ENCODE measurements at regions not wholly inside any gene's neighbourhood (a gene's known extent, or its start where the extent isn't known, plus 50 kb on each side); places are given as distances from the start of the nearest gene placed in this dataset.

DNA sequence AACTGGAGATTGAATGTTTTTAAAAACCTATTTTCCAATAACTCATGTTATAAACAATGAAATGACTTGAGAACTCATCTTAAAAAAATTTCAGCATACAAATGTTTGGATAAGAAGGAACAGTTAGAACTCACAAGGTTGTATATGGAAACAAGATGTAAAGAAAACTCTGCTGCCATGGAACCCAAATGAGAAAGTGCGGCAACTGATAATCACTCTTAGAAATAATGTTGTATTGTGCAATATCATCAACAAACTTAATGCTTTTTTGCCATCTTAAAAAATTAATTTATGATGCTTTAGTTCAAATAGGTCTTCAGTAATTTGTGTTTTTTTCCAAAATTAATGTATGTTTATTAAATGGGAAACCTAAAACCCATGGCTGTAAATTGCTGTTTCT, 461.1 kb upstream of the NCAM2 start:
- 88 to 94% methylated on average over 1 of the region's 1 CpG for WGBS, 2 donors
- H3K4me1 ChIP-seq = no peaks in the 10 kb centered on the region
- H3K36me3 ChIP-seq = no peaks in the 10 kb centered on the region
- H3K27me3 ChIP-seq = no peaks in the 10 kb centered on the region
- ATAC-seq (ENCODE audit: low FRiP score in 2 of 2) (no peak), DNase-seq (no peak)
- no peak overlapping the region for H3K27ac ChIP-seq
- H3K9me3 ChIP-seq = no peaks in the 10 kb centered on the region
- no peak overlapping the region for H3K4me3 ChIP-seq
- no peak for TF ChIP-seq EP300 (IDR thresholded peaks at IDR 0.05)
- TF ChIP-seq POLR2AphosphoS5 (IDR thresholded peaks at IDR 0.05) = no peak
- no peak for TF ChIP-seq POLR2A (IDR thresholded peaks at IDR 0.05)
- TF ChIP-seq, protein P1, sequence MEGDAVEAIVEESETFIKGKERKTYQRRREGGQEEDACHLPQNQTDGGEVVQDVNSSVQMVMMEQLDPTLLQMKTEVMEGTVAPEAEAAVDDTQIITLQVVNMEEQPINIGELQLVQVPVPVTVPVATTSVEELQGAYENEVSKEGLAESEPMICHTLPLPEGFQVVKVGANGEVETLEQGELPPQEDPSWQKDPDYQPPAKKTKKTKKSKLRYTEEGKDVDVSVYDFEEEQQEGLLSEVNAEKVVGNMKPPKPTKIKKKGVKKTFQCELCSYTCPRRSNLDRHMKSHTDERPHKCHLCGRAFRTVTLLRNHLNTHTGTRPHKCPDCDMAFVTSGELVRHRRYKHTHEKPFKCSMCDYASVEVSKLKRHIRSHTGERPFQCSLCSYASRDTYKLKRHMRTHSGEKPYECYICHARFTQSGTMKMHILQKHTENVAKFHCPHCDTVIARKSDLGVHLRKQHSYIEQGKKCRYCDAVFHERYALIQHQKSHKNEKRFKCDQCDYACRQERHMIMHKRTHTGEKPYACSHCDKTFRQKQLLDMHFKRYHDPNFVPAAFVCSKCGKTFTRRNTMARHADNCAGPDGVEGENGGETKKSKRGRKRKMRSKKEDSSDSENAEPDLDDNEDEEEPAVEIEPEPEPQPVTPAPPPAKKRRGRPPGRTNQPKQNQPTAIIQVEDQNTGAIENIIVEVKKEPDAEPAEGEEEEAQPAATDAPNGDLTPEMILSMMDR (IDR thresholded peaks at IDR 0.05) = no peak

GRCh38 chr21:20538039-20538658, 460.1 kb upstream of the NCAM2 start:
- TF ChIP-seq, protein P1 (IDR thresholded peaks at IDR 0.05) = no peak
- TF ChIP-seq POLR2AphosphoS5 (IDR thresholded peaks at IDR 0.05) (no peak), EP300 (IDR thresholded peaks at IDR 0.05) (no peak), POLR2A (IDR thresholded peaks at IDR 0.05) (no peak)
- peak in 1 of 2 donors; percentile 45 for DNase-seq
- H3K27ac ChIP-seq = no peak overlapping the region
- H3K9me3 ChIP-seq = no peaks in the 10 kb centered on the region
- H3K27me3 ChIP-seq = no peaks in the 10 kb centered on the region
- no peak overlapping the region for H3K4me3 ChIP-seq
- H3K4me1 ChIP-seq = no peaks in the 10 kb centered on the region
- WGBS, 2 donors = 85 to 95% methylated on average over 4 to 5 of the region's 5 CpGs
- H3K36me3 ChIP-seq = no peaks in the 10 kb centered on the region
- ATAC-seq (ENCODE audit: low FRiP score in 2 of 2) = no peak

- no peaks in the 10 kb centered on the region for H3K4me1 ChIP-seq
- no peaks in the 10 kb centered on the region for H3K36me3 ChIP-seq
- DNase-seq (no peak), ATAC-seq (ENCODE audit: low FRiP score in 2 of 2) (no peak)
- TF ChIP-seq EP300 (IDR thresholded peaks at IDR 0.05) (no peak), POLR2AphosphoS5 (IDR thresholded peaks at IDR 0.05) (no peak), POLR2A (IDR thresholded peaks at IDR 0.05) (no peak)
- 82% methylated on average over 10 of the region's 10 CpGs for WGBS, 2 donors
- no peak overlapping the region for H3K4me3 ChIP-seq
- H3K27me3 ChIP-seq = no peaks in the 10 kb centered on the region
- no peak overlapping the region for H3K27ac ChIP-seq
- no peaks in the 10 kb centered on the region for H3K9me3 ChIP-seq
These were observed 452.8 kb upstream of the NCAM2 start for GRCh38 chr21:20545454-20545853.

DNA sequence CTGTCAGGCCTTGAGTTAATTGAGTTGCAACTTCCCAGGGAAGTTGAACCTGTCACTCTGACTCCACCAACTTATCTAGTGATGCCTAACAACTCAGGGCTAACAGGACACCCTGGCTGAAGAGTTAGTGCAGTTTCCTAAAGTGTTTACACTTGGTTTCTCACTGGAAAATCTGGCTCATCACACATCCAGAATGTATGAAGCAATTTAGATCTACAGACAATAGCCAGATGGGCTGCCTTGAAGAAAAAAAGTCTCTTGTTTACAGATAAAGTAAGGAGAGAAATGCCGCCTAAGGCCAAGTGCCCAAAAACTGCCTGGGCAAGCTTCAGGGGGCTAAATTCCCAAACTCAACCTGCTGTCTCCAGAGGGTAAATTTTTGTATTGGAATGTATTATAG, 446.3 kb upstream of the NCAM2 start:
- Histone ChIP-seq H3K27me3 (no peaks in the 10 kb centered on the region), H3K4me1 (no peaks in the 10 kb centered on the region), H3K4me3 (no peak overlapping the region), H3K27ac (no peak overlapping the region), H3K9me3 (no peaks in the 10 kb centered on the region), H3K36me3 (no peaks in the 10 kb centered on the region)
- TF ChIP-seq, protein P1 (IDR thresholded peaks at IDR 0.05) = no peak
- no peak for TF ChIP-seq POLR2A (IDR thresholded peaks at IDR 0.05)
- TF ChIP-seq POLR2AphosphoS5 (IDR thresholded peaks at IDR 0.05) = no peak
- no peak for TF ChIP-seq EP300 (IDR thresholded peaks at IDR 0.05)
- WGBS, 2 donors = 75 to 84% methylated on average over 1 of the region's 1 CpG
- DNase-seq = no peak
- no peak for ATAC-seq (ENCODE audit: low FRiP score in 2 of 2)

DNA sequence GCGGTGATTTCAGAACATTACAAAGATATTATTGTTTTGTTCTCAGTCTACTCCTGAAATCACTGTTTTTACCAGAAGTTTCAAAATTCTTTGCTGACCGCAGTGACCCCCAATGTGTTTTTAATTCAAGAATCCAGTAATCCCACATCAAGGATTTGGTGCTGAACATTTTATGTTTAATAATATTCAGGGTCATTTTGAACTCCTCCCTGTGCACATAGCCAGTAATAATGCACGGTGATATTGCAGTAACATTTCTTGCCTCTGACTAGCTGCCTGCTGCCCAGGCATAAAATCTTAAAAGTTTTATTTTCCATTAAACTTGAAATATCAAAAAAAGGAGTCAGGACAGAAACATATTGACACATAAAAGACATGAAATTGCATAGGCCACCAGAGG, 443.4 kb upstream of the NCAM2 start:
- H3K9me3 ChIP-seq = no peaks in the 10 kb centered on the region
- TF ChIP-seq, protein P1 (IDR thresholded peaks at IDR 0.05) = no peak
- TF ChIP-seq POLR2A (IDR thresholded peaks at IDR 0.05) (no peak), EP300 (IDR thresholded peaks at IDR 0.05) (no peak), POLR2AphosphoS5 (IDR thresholded peaks at IDR 0.05) (no peak)
- DNase-seq (no peak), ATAC-seq (ENCODE audit: low FRiP score in 2 of 2) (no peak)
- H3K27me3 ChIP-seq = no peaks in the 10 kb centered on the region
- 79 to 84% methylated on average over 3 of the region's 3 CpGs for WGBS, 2 donors
- no peaks in the 10 kb centered on the region for H3K4me1 ChIP-seq
- no peak overlapping the region for H3K27ac ChIP-seq
- H3K4me3 ChIP-seq = no peak overlapping the region
- no peaks in the 10 kb centered on the region for H3K36me3 ChIP-seq
